ENCODE measurements at regions not wholly inside any gene's neighbourhood (a gene's known extent, or its start where the extent isn't known, plus 50 kb on each side); places are given as distances from the start of the nearest gene placed in this dataset.

GRCh38 chr4:32216502-32216901 lies 1496.3 kb downstream of the PCDH7 start:
- H3K4me3 ChIP-seq (ENCODE audit: low read length), result no peak overlapping the region
- no peak for TF ChIP-seq CTCF (conservative IDR thresholded peaks at IDR 0.05; ENCODE audit: low read length)
- DNase-seq (ENCODE audit: low read depth), result no peak

GRCh38 chr4:32219306-32220075 lies 1499.3 kb downstream of the PCDH7 start:
- no peak overlapping the region for H3K4me3 ChIP-seq (ENCODE audit: low read length)
- no peak for DNase-seq (ENCODE audit: low read depth)
- no peak for TF ChIP-seq CTCF (conservative IDR thresholded peaks at IDR 0.05; ENCODE audit: low read length)

- no peak for TF ChIP-seq CTCF (conservative IDR thresholded peaks at IDR 0.05; ENCODE audit: low read length)
- H3K4me3 ChIP-seq (ENCODE audit: low read length), result no peak overlapping the region
- DNase-seq (ENCODE audit: low read depth), result no peak
These were observed 1506.0 kb downstream of the PCDH7 start for GRCh38 chr4:32226204-32226603.

- no peak for TF ChIP-seq CTCF (conservative IDR thresholded peaks at IDR 0.05; ENCODE audit: low read length)
- no peak overlapping the region for H3K4me3 ChIP-seq (ENCODE audit: low read length)
- no peak for DNase-seq (ENCODE audit: low read depth)
These were observed 1506.6 kb downstream of the PCDH7 start for GRCh38 chr4:32226733-32227132.

- H3K4me3 ChIP-seq (ENCODE audit: low read length), result no peak overlapping the region
- no peak for TF ChIP-seq CTCF (conservative IDR thresholded peaks at IDR 0.05; ENCODE audit: low read length)
- no peak for DNase-seq (ENCODE audit: low read depth)
These were observed 1523.8 kb downstream of the PCDH7 start for GRCh38 chr4:32243926-32244325.

GRCh38 chr4:32249040-32249439 lies 1528.9 kb downstream of the PCDH7 start:
- no peak for DNase-seq (ENCODE audit: low read depth)
- TF ChIP-seq CTCF (conservative IDR thresholded peaks at IDR 0.05; ENCODE audit: low read length), result no peak
- no peak overlapping the region for H3K4me3 ChIP-seq (ENCODE audit: low read length)

GRCh38 chr4:32251126-32251525 lies 1531.0 kb downstream of the PCDH7 start:
- no peak overlapping the region for H3K4me3 ChIP-seq (ENCODE audit: low read length)
- TF ChIP-seq CTCF (conservative IDR thresholded peaks at IDR 0.05; ENCODE audit: low read length), result no peak
- DNase-seq (ENCODE audit: low read depth), result no peak
